ENCODE measurements at regions not wholly inside any gene's neighbourhood (a gene's known extent, or its start where the extent isn't known, plus 50 kb on each side); places are given as distances from the start of the nearest gene placed in this dataset.
"Not testable (repeated sequence)": the region's sequence is repeated elsewhere in the genome, so short reads cannot be mapped to it uniquely, and the experiment has no call there.

DNA sequence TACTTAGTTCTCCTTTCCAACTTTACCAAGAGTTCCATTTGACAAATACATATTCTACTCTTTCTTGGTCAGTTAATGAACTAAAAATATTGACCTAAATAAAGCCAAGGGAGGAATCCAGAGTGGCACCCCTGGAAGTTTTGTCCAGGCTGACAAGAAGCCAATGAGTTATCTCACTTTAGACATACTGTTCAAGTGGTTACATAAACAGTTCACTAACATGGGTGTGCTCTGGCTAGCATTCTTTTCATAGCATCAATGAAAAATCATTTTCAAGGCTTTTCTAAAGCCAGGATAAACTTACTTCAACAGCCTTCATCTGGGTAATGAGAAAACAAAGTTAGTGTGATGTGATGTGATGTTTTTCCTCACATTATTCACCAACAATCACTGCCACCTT, 649.4 kb downstream of the TDRD15 start:
- no peaks in the 10 kb centered on the region for H3K36me3 ChIP-seq (ENCODE audit: insufficient read depth, insufficient read length, low read length)
- H3K4me3 ChIP-seq (ENCODE audit: insufficient read length, low read depth): no peak overlapping the region
- H3K9me3 ChIP-seq (ENCODE audit: insufficient read depth, low read length): no peaks in the 10 kb centered on the region
- DNase-seq (ENCODE audit: low read depth, low spot score): no peak
- no peak for TF ChIP-seq YY1 (IDR thresholded peaks at IDR 0.05; ENCODE audit: insufficient read depth, insufficient read length)
- TF ChIP-seq SUZ12 (IDR thresholded peaks at IDR 0.05; ENCODE audit: extremely low read depth, insufficient read depth, insufficient read length): no peak
- no peak for TF ChIP-seq ZNF274 (IDR thresholded peaks at IDR 0.05; ENCODE audit: low read depth, low read length)
- H3K4me1 ChIP-seq (ENCODE audit: insufficient read depth, insufficient read length): no peaks in the 10 kb centered on the region
- H3K27me3 ChIP-seq (ENCODE audit: insufficient read depth, insufficient read length): no peaks in the 10 kb centered on the region
- no peak overlapping the region for H3K9ac ChIP-seq (ENCODE audit: insufficient read length, low read depth)

DNA sequence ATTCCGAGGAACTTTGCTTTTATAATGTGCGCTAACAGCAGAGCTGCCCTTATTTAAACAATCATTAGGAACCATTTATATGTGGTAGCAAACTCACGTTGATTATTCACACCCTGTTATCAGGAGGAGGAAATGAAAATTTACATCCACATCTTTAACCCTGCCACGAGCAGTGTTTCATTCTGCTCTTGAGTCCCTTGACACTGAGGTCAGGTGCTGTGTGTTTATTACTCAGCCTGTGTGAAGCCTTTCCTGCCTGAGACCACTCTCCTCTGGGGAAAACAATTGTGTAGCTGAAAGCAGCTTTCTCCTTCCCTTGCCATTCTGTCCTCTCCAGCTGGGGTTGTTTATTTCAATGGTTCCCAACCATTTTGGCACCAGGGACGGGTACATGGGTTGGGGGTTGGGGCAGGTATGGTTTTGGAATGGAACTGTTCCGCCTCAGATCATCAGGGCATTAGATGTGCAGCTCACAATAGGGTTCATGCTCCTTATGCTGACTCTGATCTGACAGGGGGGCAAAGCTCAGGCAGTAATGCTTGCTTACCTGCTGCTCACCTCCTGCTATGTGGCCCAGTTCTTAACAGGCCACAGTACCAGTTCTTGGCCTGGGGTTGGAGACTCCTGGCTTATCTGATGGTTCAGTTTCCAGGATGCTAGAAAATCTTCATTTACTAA, 651.1 kb downstream of the TDRD15 start:
- TF ChIP-seq SUZ12 (IDR thresholded peaks at IDR 0.05; ENCODE audit: extremely low read depth, insufficient read depth, insufficient read length) (no peak), ZNF274 (IDR thresholded peaks at IDR 0.05; ENCODE audit: low read depth, low read length) (no peak), YY1 (IDR thresholded peaks at IDR 0.05; ENCODE audit: insufficient read depth, insufficient read length) (no peak)
- Histone ChIP-seq H3K4me3 (ENCODE audit: insufficient read length, low read depth) (no peak overlapping the region), H3K9ac (ENCODE audit: insufficient read length, low read depth) (no peak overlapping the region), H3K36me3 (ENCODE audit: insufficient read depth, insufficient read length, low read length) (no peaks in the 10 kb centered on the region), H3K9me3 (ENCODE audit: insufficient read depth, low read length) (no peaks in the 10 kb centered on the region), H3K4me1 (ENCODE audit: insufficient read depth, insufficient read length) (no peaks in the 10 kb centered on the region), H3K27me3 (ENCODE audit: insufficient read depth, insufficient read length) (no peaks in the 10 kb centered on the region)
- DNase-seq (ENCODE audit: low read depth, low spot score): no peak

DNA sequence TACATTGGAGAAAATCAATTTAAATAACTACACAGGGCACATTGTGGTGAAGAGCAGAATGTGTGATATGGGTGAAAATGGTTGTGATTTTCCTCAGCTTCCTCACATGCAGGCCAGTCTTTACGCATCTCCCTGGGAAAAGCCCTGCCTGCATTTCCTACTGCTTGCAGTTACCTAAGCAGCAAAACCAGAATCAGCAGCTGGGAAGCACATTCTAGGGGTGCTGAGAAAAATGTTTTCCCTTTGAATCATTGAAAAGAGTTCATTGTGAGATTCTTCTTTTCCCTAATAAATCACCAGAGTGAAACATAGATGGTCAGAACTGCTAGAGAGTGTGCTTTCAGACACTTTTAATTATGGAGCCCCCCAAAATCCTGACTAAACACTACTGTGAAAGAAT, 656.0 kb downstream of the TDRD15 start:
- Histone ChIP-seq H3K36me3 (ENCODE audit: insufficient read depth, insufficient read length, low read length) (no peaks in the 10 kb centered on the region), H3K27me3 (ENCODE audit: insufficient read depth, insufficient read length) (no peaks in the 10 kb centered on the region), H3K4me3 (ENCODE audit: insufficient read length, low read depth) (no peak overlapping the region), H3K4me1 (ENCODE audit: insufficient read depth, insufficient read length) (no peaks in the 10 kb centered on the region), H3K9ac (ENCODE audit: insufficient read length, low read depth) (no peak overlapping the region), H3K9me3 (ENCODE audit: insufficient read depth, low read length) (no peaks in the 10 kb centered on the region)
- DNase-seq (ENCODE audit: low read depth, low spot score): no peak
- no peak for TF ChIP-seq YY1 (IDR thresholded peaks at IDR 0.05; ENCODE audit: insufficient read depth, insufficient read length)
- no peak for TF ChIP-seq SUZ12 (IDR thresholded peaks at IDR 0.05; ENCODE audit: extremely low read depth, insufficient read depth, insufficient read length)
- no peak for TF ChIP-seq ZNF274 (IDR thresholded peaks at IDR 0.05; ENCODE audit: low read depth, low read length)

DNA sequence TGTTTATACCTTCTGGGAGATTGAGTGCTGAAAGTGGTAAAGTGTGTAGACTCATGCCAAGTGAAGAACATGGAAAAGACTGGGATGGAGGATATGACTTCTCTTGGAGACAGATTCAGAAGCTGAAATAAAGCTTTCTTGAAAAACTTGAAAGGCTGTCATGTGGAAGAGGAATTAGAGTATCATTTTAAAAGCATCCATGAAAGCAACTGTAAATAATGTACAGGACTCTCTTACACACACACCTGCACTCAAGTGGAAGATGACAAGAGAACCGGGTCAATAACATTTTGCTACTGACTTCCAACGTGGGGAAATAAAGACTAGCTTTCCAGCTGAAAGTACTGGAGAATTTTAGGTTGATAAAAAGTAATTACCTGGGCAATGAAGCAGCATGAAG, 658.2 kb downstream of the TDRD15 start:
- H3K4me1 ChIP-seq (ENCODE audit: insufficient read depth, insufficient read length): no peaks in the 10 kb centered on the region
- no peaks in the 10 kb centered on the region for H3K9me3 ChIP-seq (ENCODE audit: insufficient read depth, low read length)
- H3K9ac ChIP-seq (ENCODE audit: insufficient read length, low read depth): no peak overlapping the region
- no peak overlapping the region for H3K4me3 ChIP-seq (ENCODE audit: insufficient read length, low read depth)
- TF ChIP-seq SUZ12 (IDR thresholded peaks at IDR 0.05; ENCODE audit: extremely low read depth, insufficient read depth, insufficient read length) (no peak), ZNF274 (IDR thresholded peaks at IDR 0.05; ENCODE audit: low read depth, low read length) (no peak), YY1 (IDR thresholded peaks at IDR 0.05; ENCODE audit: insufficient read depth, insufficient read length) (no peak)
- H3K27me3 ChIP-seq (ENCODE audit: insufficient read depth, insufficient read length): no peaks in the 10 kb centered on the region
- no peaks in the 10 kb centered on the region for H3K36me3 ChIP-seq (ENCODE audit: insufficient read depth, insufficient read length, low read length)
- DNase-seq (ENCODE audit: low read depth, low spot score): no peak

DNA sequence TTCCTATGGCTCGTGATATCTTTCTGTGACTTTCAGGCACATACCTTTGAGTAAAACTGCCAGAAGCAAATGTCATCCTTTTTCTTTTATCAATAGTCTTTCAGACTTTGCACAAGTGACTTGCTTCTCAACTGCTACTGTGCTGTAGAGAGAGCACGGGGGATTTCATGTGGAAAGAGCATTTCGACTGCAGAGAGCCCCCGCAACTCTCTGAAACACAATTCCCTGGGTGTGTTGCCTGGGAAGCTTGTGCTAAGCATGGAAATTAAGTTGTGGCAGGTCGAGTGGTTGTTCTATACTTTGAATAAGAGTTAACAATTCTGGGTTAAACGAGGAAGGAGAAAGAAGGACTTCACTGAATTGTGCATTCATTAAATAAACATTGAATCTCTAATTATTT, 659.1 kb downstream of the TDRD15 start:
- Histone ChIP-seq H3K4me1 (ENCODE audit: insufficient read depth, insufficient read length) (no peaks in the 10 kb centered on the region), H3K27me3 (ENCODE audit: insufficient read depth, insufficient read length) (no peaks in the 10 kb centered on the region), H3K36me3 (ENCODE audit: insufficient read depth, insufficient read length, low read length) (no peaks in the 10 kb centered on the region), H3K4me3 (ENCODE audit: insufficient read length, low read depth) (no peak overlapping the region), H3K9me3 (ENCODE audit: insufficient read depth, low read length) (no peaks in the 10 kb centered on the region), H3K9ac (ENCODE audit: insufficient read length, low read depth) (no peak overlapping the region)
- no peak for TF ChIP-seq YY1 (IDR thresholded peaks at IDR 0.05; ENCODE audit: insufficient read depth, insufficient read length)
- no peak for TF ChIP-seq SUZ12 (IDR thresholded peaks at IDR 0.05; ENCODE audit: extremely low read depth, insufficient read depth, insufficient read length)
- TF ChIP-seq ZNF274 (IDR thresholded peaks at IDR 0.05; ENCODE audit: low read depth, low read length): no peak
- DNase-seq (ENCODE audit: low read depth, low spot score): no peak

DNA sequence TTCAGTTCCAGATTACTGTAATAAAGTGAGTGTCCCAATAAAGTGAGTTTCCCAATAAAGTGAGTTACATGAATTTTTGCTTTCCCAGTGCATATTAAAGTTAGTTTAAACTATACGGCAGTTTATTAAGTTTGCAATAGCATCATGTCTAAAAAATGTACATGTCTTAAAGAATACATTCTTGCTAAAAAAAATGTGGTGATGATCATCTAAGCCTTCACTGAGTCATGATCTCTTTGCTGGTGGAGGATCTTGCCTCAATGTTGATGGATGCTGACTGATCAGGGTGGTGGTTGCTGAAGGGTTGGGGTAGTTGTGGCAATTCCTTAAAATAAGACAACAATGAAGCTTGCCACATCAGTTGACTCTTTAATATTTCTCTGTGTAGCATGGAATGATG, 664.2 kb downstream of the TDRD15 start:
- Histone ChIP-seq H3K36me3 (ENCODE audit: insufficient read depth, insufficient read length, low read length) (no peaks in the 10 kb centered on the region), H3K27me3 (ENCODE audit: insufficient read depth, insufficient read length) (no peaks in the 10 kb centered on the region), H3K9ac (ENCODE audit: insufficient read length, low read depth) (no peak overlapping the region), H3K9me3 (ENCODE audit: insufficient read depth, low read length) (no peaks in the 10 kb centered on the region), H3K4me1 (ENCODE audit: insufficient read depth, insufficient read length) (no peaks in the 10 kb centered on the region), H3K4me3 (ENCODE audit: insufficient read length, low read depth) (no peak overlapping the region)
- TF ChIP-seq ZNF274 (IDR thresholded peaks at IDR 0.05; ENCODE audit: low read depth, low read length) (no peak), SUZ12 (IDR thresholded peaks at IDR 0.05; ENCODE audit: extremely low read depth, insufficient read depth, insufficient read length) (no peak), YY1 (IDR thresholded peaks at IDR 0.05; ENCODE audit: insufficient read depth, insufficient read length) (no peak)
- no peak for DNase-seq (ENCODE audit: low read depth, low spot score)

DNA sequence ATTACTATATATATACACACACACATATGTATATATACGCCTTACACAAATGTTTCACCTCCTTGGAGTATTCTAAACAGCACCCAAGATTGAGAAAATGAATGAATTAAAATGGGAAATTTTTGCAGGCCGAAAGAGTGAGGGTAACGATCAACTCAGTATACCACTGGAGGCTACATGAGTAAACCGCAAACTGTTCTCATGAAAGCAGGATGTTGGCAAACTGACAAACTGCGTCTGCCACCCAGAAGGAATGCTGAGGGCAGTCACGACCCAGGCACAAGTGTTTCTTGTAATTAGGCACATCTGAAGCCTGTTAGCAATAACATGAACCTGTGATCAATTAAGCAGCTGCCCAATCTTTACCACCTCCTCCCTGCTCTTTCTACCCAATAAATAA, 666.5 kb downstream of the TDRD15 start:
- H3K4me3 ChIP-seq (ENCODE audit: insufficient read length, low read depth); H3K36me3 ChIP-seq (ENCODE audit: insufficient read depth, insufficient read length, low read length); H3K4me1 ChIP-seq (ENCODE audit: insufficient read depth, insufficient read length); DNase-seq (ENCODE audit: low read depth, low spot score); H3K27me3 ChIP-seq (ENCODE audit: insufficient read depth, insufficient read length); H3K9ac ChIP-seq (ENCODE audit: insufficient read length, low read depth); H3K9me3 ChIP-seq (ENCODE audit: insufficient read depth, low read length): not testable (repeated sequence)
